SK-N-SH (cell line): ENCODE measurements at regions not wholly inside any gene's neighbourhood (a gene's known extent, or its start where the extent isn't known, plus 50 kb on each side); places are given as distances from the start of the nearest gene placed in this dataset.

ENCODE experiments used
- CHD2 ChIP-seq: fragments of 150-350 bp; IDR thresholded peaks from 2 replicates; pipeline ENCODE4 v1.6.1; 2018; ENCODE audit warnings: low read length; ENCODE audit not compliant: partially characterized antibody
- CTCF ChIP-seq: fragments of 200-600 bp; sonication (generic); IDR thresholded peaks from 2 replicates; pipeline ENCODE4 v1.6.1; 2017; ENCODE audit warnings: antibody characterized with exemption, mild to moderate bottlenecking, moderate library complexity
- GATA2 ChIP-seq: sonication (generic); formaldehyde crosslinking; IDR thresholded peaks from 2 replicates; pipeline ENCODE4 v1.5.0; 2020; ENCODE audit warnings: mild to moderate bottlenecking, missing genetic modification reagents
- MXI1 ChIP-seq: IDR thresholded peaks from 2 replicates; pipeline ENCODE4 v1.6.1; 2012; ENCODE audit warnings: mild to moderate bottlenecking, low read depth, low read length, improper control_type of control experiment
- NRF1 ChIP-seq: IDR thresholded peaks from 2 replicates; pipeline ENCODE4 v1.6.1; 2012; ENCODE audit warnings: low read depth, mild to moderate bottlenecking, low read length
- POLR2AphosphoS5 ChIP-seq: IDR thresholded peaks from 2 replicates; pipeline ENCODE4 v1.6.1; 2012; ENCODE audit warnings: low read depth, low read length
- RAD21 ChIP-seq: IDR thresholded peaks from 2 replicates; pipeline ENCODE4 v1.6.1; 2012; ENCODE audit warnings: mild to moderate bottlenecking, low read length
- RCOR1 ChIP-seq: fragments of 150-350 bp; IDR thresholded peaks from 2 replicates; pipeline ENCODE4 v1.6.1; 2017; ENCODE audit warnings: antibody characterized with exemption, low read length
- RFX5 ChIP-seq: IDR thresholded peaks from 2 replicates; pipeline ENCODE4 v1.6.1; 2012; ENCODE audit warnings: mild to moderate bottlenecking, improper control_type of control experiment, low read length
- TAF1 ChIP-seq: IDR thresholded peaks from 2 replicates; pipeline ENCODE4 v1.6.1; 2012; ENCODE audit warnings: low read depth, mild to moderate bottlenecking, low read length, moderate library complexity, borderline replicate concordance
- YY1 ChIP-seq: IDR thresholded peaks from 2 replicates; pipeline ENCODE4 v1.4.0; 2012; ENCODE audit warnings: low read depth, mild to moderate bottlenecking
- TF ChIP-seq, protein P1 (sequence below): IDR thresholded peaks from 2 replicates; pipeline ENCODE4 v1.6.1; 2012; ENCODE audit warnings: mild to moderate bottlenecking, low read depth, low read length, moderate library complexity

DNA sequence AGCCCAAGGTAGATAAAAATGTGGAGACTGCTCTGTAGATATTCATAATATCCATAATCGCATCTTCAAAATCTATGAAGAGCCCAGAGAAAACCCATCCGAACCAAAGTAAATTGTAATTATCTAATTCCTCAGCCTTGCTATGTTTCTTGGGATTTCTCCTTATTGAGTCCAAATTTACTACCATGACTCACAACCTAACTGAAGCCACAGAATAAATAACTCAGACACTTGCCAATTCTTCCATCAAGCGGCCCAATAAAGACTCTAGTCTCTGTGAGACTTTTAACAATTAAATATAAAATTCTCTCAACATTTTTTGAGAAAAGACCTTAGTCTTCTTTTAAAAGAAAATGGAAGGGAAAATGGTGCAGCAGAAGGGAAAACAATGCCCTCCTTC lies 409.8 kb downstream of the DAD1 start:
- TF ChIP-seq RCOR1 (no peak), RAD21 (no peak), NRF1 (no peak), CTCF (no peak), RFX5 (no peak), CHD2 (no peak), TAF1 (no peak), GATA2 (no peak), MXI1 (no peak), POLR2AphosphoS5 (no peak), YY1 (no peak)
- TF ChIP-seq, protein P1, sequence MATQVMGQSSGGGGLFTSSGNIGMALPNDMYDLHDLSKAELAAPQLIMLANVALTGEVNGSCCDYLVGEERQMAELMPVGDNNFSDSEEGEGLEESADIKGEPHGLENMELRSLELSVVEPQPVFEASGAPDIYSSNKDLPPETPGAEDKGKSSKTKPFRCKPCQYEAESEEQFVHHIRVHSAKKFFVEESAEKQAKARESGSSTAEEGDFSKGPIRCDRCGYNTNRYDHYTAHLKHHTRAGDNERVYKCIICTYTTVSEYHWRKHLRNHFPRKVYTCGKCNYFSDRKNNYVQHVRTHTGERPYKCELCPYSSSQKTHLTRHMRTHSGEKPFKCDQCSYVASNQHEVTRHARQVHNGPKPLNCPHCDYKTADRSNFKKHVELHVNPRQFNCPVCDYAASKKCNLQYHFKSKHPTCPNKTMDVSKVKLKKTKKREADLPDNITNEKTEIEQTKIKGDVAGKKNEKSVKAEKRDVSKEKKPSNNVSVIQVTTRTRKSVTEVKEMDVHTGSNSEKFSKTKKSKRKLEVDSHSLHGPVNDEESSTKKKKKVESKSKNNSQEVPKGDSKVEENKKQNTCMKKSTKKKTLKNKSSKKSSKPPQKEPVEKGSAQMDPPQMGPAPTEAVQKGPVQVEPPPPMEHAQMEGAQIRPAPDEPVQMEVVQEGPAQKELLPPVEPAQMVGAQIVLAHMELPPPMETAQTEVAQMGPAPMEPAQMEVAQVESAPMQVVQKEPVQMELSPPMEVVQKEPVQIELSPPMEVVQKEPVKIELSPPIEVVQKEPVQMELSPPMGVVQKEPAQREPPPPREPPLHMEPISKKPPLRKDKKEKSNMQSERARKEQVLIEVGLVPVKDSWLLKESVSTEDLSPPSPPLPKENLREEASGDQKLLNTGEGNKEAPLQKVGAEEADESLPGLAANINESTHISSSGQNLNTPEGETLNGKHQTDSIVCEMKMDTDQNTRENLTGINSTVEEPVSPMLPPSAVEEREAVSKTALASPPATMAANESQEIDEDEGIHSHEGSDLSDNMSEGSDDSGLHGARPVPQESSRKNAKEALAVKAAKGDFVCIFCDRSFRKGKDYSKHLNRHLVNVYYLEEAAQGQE, result no peak
